ENCODE measurements at regions not wholly inside any gene's neighbourhood (a gene's known extent, or its start where the extent isn't known, plus 50 kb on each side); places are given as distances from the start of the nearest gene placed in this dataset.
A peak's percentile ranks its signal among the peaks of the same experiment; 100 is the strongest.

- Histone ChIP-seq H3K4me3 (ENCODE audit: low read depth, low read length) (no peak overlapping the region), H3K36me3 (no peaks in the 10 kb centered on the region), H3K4me1 (peaks cover 48% of the 10 kb centered on the region), H3K27me3 (no peaks in the 10 kb centered on the region), H3K9me3 (no peaks in the 10 kb centered on the region)
- no peak for TF ChIP-seq CTCF (IDR thresholded peaks at IDR 0.05; ENCODE audit: low read depth, low read length)
- no peak for DNase-seq
Measured at GRCh38 chr4:15149234-15149838, 147.1 kb downstream of the CPEB2 start.

GRCh38 chr4:15149839-15150592, 147.7 kb downstream of the CPEB2 start:
- Histone ChIP-seq H3K4me3 (ENCODE audit: low read depth, low read length) (no peak overlapping the region; the same call in 1 of the 2 replicates), H3K9me3 (no peaks in the 10 kb centered on the region), H3K4me1 (peaks cover 48% of the 10 kb centered on the region), H3K27me3 (no peaks in the 10 kb centered on the region), H3K36me3 (no peaks in the 10 kb centered on the region)
- TF ChIP-seq CTCF (IDR thresholded peaks at IDR 0.05; ENCODE audit: low read depth, low read length) = no peak
- DNase-seq = peak; percentile 88

GRCh38 chr4:15150631-15151030, 148.3 kb downstream of the CPEB2 start:
- TF ChIP-seq CTCF (IDR thresholded peaks at IDR 0.05; ENCODE audit: low read depth, low read length) = no peak
- Histone ChIP-seq H3K9me3 (no peaks in the 10 kb centered on the region), H3K4me3 (ENCODE audit: low read depth, low read length) (no peak overlapping the region), H3K36me3 (no peaks in the 10 kb centered on the region), H3K27me3 (no peaks in the 10 kb centered on the region), H3K4me1 (peaks cover 48% of the 10 kb centered on the region)
- DNase-seq = no peak

- no peak for TF ChIP-seq CTCF (IDR thresholded peaks at IDR 0.05; ENCODE audit: low read depth, low read length)
Measured at GRCh38 chr4:15151033-15151432, 148.8 kb downstream of the CPEB2 start.

GRCh38 chr4:15153662-15154061, 151.4 kb downstream of the CPEB2 start:
- no peak for TF ChIP-seq CTCF (IDR thresholded peaks at IDR 0.05; ENCODE audit: low read depth, low read length)
- Histone ChIP-seq H3K36me3 (no peaks in the 10 kb centered on the region), H3K4me1 (peaks cover 27% of the 10 kb centered on the region), H3K4me3 (ENCODE audit: low read depth, low read length) (no peak overlapping the region), H3K9me3 (no peaks in the 10 kb centered on the region), H3K27me3 (no peaks in the 10 kb centered on the region)
- DNase-seq = no peak

More at GRCh38 chr4:15151033-15151432, 148.8 kb downstream of the CPEB2 start:
- H3K9me3 ChIP-seq = no peaks in the 10 kb centered on the region
- no peaks in the 10 kb centered on the region for H3K36me3 ChIP-seq
- peaks cover 48% of the 10 kb centered on the region for H3K4me1 ChIP-seq
- no peak overlapping the region for H3K4me3 ChIP-seq (ENCODE audit: low read depth, low read length)
- no peak for DNase-seq
- H3K27me3 ChIP-seq = no peaks in the 10 kb centered on the region
